ENCODE measurements at regions not wholly inside any gene's neighbourhood (a gene's known extent, or its start where the extent isn't known, plus 50 kb on each side); places are given as distances from the start of the nearest gene placed in this dataset.
"Not testable (repeated sequence)": the region's sequence is repeated elsewhere in the genome, so short reads cannot be mapped to it uniquely, and the experiment has no call there.

DNA sequence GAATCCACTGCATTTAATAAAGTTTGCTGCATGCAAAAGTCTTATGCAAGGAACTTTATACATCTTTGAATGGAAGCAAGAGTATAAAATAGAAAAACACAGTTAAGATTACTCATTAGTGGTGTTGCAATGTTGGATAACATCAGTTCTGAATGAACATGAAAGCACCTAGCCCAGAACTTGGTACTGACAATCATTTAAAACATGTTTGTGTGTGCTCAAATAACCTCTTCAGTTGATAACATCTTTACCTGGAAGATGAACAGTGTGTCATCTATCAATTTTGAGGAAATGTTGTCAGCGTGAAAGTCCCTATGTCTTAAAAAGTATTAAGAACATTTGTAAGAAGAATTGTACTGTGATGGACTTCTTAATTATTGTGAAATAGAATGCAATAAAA, 370.4 kb upstream of the GRAMD2B start:
- peak; percentile 36 for DNase-seq (ENCODE audit: low read depth)

DNA sequence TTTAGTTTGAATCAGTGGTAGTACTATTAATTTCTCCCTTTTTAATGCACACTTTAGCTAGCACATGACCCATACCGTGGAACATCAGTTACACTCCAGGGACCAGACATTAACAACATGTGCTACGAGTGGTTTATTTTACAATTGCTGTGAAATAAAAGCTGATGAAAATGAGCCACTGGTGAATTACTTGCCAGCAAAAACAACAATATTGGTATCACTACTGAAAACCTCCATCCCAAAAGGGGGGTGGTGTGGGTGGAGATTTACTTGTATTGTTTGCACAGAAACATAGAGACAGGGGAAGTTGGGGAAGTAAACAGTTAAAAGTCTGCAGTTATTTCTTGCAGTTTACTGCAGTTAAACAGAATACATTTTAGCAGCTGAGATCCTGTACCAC, 369.6 kb upstream of the GRAMD2B start:
- no peak for DNase-seq (ENCODE audit: low read depth)

DNA sequence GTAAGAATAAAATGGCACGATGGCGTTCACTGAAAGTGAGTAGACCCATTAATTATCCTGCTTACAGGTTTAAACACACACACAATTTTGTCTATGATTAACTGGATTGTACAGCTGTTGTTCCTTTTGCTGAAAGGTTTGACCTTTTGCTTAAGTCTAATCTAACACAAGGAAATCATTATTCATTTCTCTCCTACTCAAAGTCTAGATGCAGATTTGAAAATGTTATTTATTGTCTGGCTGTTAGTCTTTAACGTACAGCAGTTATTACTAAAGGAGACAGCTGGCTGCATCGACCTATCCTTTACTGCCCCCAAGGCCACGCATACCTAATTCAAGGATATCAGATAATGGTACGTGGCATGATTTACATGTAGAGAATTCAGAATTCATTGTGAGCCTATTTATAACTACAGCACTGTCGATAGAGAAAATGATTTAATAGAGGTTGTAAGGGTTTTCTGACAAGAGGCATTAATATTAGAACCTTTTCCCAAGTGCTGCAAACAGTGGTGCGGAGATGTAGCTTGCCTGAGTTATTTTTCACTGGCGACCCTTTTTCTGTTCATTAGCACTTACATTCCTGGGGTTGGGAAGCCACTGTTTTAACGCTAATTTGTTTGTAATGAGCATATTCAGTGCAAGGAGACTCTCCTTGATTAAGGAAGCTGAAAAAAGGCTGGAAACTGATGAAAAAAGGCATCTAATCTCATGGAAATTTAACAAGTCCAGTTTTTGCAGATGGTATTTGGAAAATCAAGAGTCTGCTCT, 368.4 kb upstream of the GRAMD2B start:
- DNase-seq (ENCODE audit: low read depth) = peak; percentile 55

DNA sequence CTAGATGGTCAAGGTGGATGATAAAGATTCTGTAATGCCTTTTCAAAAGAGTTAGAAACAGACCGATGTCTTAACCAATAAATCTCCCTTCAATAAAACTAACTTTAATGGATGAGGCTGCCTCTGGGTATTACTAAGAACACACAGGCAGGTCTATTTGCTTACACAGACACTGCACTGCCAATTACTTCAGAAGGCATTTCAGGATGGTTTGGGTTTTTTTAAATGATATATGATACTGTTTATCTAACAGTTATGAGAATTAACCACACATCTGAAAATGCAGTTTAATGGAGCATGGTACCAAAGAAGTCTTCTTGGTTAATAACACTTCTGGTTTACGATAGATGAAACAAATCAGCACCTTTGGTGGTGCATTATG, 367.9 kb upstream of the GRAMD2B start:
- DNase-seq (ENCODE audit: low read depth) = peak; percentile 13

DNA sequence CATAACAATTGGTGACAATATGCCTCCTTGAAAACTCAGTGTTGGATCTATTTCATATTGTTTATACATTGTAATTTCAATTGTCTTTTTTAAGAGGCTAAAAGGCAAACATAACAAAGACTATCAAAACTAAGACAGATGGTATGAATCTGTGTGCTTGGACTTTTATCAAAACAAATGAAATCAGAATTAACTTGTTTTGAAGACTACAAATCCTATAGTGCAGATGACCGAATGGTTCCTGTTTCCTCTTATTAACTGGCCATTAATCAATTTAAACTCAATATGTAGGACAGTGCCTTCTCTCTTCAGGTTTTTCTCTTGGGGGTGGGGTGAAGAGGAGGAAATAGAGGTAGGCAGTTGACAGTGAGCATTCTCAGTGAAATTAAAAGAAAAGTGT, 366.9 kb upstream of the GRAMD2B start:
- DNase-seq (ENCODE audit: low read depth) = no peak

DNA sequence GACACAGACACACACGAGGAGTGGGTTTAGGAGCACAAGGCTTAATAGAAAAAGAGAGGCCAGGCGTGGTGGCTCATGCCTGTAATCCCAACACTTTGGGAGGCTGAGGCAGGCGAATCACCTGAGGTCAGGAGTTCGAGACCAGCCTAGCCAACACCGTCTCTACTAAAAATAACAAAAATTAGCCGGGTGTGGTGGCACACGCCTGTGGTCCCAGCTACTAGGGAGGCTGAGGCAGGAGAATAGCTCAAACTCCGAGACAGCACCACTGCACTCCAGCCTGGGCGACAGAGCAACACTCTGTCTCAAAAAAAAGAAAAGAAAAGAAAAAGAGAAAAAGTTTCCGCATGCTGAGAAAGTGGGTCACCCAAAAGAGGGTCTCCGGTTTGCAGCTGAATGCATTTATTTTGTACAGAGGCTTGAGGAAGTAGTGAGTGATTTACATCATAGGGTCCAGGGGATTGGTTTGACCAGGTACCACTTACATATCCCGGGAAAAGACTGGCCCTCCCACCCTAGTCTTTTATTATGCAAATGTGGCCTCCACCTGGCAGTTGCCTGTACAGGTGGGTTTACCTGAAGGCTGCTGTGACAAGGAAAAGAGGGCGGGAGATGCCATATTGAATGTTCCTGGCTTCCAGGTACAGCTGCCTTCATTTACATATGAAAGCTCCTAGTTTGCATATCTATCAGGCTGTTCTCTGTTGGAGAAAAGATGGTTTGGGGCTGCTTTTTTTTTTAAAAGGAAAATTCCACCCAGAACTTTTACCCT, 366.2 kb upstream of the GRAMD2B start:
- DNase-seq (ENCODE audit: low read depth) = no peak

DNA sequence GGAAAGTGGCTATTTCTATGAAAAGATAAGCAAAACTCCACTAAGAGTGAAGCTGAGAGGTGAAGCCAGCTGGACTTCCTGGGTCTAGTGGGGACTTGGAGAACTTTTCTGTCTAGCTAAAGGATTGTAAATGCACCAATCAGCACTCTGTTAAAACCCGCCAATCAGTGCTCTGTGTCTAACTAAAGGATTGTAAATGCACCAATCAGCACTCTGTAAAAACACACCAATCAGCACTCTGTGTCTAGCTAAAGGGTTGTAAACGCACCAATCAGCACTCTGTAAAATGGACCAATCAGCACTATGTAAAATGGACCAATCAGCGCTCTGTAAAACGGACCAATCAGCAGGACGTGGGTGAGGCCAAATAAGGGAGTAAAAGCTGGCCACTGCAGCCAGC, 364.8 kb upstream of the GRAMD2B start:
- DNase-seq (ENCODE audit: low read depth) = not testable (repeated sequence)

DNA sequence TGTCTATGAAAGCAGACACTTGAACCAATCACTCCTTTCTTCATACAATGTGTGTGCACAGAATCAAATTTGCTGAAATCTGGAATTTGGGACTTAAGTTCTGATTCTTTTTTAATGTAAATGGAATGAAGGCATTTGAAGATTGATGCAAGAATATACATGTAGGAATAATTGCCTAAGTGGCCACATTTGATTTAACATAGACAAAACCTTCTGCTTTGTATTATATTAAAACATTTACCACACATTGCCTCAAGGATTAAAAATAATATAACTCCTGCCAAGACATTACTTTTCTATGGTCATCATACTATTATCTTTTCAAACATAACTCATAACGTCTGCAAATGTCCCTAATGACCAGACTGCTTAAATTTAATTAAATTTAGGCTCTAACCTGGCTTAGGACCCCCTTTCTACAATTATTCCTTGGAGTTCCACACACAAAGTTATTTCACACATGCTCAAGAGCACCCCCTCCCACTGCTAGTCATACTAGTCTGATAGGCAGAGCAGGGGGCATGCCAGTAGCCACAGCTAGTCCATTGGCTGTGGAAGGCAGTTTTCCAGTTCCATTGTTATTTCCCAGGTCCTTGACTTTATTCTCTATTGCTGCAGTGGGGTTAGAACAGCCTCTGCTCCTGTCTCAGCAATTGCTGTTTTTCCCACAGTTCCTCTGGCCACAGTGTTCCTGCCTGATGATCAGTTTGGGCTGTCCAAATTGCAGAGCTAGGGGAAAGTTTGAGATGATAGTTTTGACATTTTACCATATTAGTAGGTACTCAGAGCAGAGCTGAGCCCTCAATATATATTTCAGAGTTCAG, 360.6 kb upstream of the GRAMD2B start:
- DNase-seq (ENCODE audit: low read depth) = no peak

DNA sequence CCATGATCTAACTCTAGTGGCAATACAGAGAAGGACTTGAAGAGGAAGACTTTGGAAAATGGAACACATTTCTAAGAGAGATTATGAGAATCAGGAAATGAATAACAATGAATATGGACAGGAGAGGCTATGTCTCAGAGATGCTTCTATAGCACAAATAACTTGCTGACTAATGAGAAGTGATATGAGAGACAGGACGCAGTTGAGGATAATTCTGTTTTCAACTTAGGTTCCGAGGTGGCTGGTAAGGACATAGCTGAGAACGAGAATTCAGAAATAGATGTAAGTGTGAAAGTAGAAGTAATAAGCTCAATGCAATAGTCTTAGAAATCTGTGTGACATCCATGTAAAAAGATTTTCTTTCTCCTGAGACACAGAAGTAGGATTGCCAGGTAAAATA, 358.1 kb upstream of the GRAMD2B start:
- DNase-seq (ENCODE audit: low read depth) = no peak

DNA sequence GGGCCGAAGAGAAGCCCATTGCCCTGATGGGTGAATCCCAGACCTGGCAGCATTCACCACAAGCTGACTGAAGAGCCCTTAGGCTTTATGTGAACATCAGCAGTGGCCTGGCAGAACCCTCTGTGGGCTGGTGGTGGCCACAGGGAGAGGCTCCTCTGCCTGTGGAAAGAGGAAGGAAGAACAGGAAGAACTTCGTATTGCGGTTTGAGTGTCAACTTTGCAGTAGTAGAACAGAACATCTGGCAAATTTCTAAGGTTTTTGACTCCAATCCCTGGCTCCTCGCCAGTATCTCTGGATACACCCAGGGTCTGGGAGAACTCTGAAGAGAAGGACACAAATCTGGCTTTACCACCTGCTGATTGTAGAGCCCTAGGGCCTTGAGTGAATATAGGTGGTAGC, 356.4 kb upstream of the GRAMD2B start:
- DNase-seq (ENCODE audit: low read depth) = no peak

DNA sequence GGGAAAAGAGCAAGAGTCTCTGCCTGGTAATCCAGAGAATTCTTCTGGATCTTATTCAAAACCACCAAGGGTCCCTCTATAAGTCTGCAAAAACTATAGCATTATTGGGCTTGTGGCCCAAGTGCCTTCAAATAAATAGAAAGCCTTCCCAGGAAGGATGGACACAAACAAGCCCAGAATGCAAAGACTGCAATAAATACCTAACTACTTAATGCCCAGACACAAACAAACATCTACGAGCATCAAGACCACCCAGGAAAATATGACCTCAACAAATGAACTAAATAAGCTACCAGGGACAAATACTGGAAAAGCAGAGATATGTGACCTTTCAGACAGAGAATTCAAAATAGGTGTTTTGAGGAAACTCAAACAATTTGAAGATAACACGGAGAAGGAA, 355.8 kb upstream of the GRAMD2B start:
- DNase-seq (ENCODE audit: low read depth) = no peak

DNA sequence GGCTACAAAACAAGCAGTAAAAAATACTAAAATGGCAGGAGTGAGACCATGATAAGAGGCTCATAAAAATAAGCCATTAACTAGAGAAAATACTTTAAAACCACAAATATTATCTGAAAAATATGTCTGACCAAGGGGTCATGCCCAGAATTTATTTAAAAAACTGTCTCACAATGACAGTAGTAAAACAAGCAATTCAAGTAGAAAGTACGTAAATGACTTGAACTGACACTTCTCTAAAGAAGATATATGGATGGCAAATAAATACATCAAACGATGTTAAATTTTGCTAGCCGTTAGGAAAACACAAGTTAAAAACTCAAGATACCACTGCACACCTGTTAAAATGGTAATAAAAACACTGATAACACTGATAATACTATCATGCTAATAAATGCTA, 353.9 kb upstream of the GRAMD2B start:
- DNase-seq (ENCODE audit: low read depth) = no peak

DNA sequence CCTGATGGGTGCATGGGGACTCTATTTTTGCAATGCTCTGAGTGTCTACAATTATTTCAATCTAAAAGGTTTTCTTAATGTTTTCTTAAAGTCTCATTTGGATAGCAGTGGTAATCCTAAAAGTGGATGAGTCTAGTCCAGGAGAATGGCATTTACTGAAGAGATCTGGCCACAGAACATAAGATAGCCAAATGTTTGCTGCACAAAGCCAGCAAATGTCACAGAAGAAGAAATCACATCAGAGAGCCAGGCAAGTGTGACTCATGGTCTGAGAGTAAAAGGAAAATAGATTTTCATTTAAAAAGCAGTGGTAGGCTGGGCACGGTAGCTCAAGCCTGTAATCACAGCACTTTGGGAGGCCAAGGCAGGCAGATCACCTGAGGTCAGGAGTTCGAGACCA, 352.7 kb upstream of the GRAMD2B start:
- peak; percentile 19 for DNase-seq (ENCODE audit: low read depth)

DNA sequence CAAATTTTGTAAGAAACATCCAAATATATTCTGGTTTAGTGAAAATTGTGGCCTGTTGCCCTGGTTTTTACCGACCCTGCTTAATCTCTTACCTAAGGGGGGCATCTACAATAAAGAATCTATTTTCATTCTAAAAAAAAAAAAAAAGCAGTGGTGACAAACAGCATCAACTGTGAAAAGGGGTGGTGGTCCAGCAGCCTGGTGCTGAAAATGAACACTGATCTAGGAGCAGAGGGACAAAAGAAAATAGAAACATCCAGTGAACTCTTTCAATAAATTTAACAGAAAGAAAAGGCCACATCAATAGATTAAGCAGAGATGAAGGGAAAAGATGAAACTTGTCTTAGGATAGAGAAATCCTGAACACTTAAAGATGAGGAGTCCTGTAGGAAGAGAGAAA, 348.7 kb upstream of the GRAMD2B start:
- no peak for DNase-seq (ENCODE audit: low read depth)

DNA sequence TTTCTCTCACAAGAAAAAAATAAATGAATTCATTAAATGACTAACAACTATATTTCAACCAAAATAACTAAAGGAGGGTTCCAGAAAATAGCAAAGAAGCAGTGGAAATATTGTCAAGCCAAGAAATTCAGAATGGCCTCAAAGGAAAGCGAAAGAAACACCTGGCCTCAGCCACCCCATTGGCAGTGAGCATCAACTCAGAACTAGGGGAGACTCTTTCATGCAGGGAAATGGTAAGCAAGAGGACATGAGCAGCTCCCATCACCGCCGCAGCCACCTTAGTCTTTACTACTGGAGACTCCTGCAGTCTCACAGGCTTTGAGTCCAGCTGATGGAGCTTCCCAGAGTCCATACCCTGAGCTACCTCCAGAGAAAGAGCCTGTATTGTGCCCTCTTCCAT, 343.9 kb upstream of the GRAMD2B start:
- DNase-seq (ENCODE audit: low read depth) = no peak

DNA sequence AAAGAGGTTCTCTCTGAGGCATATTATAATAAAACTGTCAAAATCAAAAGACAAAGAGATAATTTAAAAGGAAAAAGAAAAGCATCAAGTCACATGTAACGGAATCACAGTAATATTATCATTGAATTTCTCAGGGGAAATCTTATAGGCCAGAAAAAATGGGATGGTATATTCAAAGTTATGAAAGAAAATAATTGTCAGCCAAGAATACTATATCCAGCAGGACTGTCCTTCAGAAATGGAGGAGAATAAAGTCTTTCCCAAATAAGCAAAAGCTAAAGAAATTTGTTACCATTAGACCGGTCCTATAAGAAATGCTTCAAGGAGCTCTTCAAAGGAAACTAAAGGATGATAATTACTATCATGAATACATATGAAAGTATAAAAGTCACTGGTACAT, 342.0 kb upstream of the GRAMD2B start:
- DNase-seq (ENCODE audit: low read depth) = no peak

DNA sequence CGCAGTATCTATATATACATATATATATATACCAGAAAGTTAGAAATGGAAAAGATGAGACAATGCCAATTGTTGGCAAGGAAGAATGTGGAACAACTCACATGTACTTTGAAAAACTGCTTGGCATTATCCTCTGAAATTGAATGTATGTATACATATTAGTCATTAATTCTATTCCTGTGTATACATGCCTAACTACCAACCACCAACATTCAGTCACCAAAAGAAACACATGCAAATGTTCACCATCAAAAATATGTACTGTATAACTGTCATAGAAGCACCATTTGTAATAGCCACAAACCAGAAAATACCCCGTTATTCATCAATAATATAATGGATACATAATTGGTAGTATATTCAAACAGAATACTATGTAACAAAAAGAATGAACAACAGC, 330.2 kb upstream of the GRAMD2B start:
- DNase-seq (ENCODE audit: low read depth) = no peak

DNA sequence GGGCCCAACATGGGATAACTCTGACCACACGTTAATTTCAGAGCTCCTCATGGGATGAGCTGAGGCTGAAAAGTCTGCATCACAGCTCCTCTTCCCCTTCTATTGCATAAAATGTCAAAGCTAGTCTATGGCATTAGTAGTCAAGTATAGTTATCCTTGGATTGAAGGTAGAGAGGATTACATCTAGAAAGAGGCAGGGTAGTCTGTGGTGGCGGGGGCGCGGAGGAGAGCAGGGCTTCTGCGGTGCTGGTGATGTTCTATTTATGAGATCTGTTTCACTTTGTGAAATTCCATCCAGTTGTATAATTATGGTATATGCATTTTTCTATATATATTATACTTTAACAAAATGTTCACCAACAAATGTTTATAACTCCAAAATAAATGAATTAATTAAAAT, 329.5 kb upstream of the GRAMD2B start:
- DNase-seq (ENCODE audit: low read depth) = no peak

DNA sequence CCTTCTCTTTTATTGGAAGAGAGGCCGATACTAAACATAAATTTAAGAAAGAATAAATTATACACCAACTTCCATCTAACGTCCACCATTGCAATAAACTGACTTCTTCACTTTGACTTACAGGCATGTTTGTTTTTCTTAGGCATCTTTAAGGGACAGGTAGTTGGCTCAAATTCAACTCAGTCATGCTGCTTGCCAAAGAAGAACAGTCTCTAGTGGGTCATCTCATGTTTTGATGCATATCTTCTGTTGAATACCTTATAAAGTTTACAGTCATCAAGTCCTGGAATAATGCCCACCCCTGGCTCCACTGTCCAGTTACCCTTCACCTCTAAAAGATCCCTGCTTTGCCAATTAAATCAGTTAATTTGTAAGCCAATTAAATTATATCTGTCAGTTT, 328.2 kb upstream of the GRAMD2B start:
- no peak for DNase-seq (ENCODE audit: low read depth)

DNA sequence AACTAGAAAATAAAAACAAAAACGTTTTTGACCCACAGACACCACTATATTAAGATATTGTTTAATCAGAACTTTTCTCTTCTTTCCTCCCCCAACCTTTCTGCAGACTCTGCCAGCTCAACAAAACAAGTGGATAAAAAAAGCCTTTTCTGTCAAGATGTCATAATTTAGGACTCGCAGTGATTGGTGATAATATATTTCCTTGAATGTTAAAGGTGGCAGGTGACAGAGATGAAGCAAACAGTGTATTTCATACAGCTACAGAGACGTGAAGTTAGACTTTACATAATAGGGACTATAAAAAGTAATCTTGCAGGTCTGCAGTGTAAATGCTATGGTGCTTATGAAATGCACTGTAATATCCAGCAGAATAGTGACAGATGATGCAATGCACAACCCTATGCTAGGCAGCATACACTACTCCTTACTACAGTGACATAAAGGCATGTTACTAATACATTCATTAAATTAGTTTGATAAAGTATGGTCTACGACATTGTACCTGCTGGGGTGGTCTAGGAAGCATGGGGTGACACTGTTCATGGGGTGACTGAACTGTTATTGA, 326.7 kb upstream of the GRAMD2B start:
- DNase-seq (ENCODE audit: low read depth) = no peak

DNA sequence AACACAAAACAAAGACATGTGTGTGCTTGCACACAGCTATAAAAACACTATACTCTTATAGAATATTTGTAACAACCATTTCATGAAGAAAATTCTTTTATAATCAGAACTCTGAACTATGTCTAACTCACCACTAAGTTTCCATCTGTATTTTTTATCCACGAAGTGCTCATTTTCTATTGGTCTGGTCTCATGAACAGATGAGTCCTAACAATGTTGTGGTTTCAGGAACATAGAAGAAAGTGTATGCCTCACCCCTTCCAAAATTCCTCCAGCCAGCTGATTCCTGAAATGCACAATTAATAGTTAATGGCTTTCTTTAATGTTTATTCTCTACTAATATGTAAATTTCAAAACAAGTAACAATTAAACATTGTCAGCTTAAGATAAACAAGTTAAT, 325.3 kb upstream of the GRAMD2B start:
- DNase-seq (ENCODE audit: low read depth) = no peak

DNA sequence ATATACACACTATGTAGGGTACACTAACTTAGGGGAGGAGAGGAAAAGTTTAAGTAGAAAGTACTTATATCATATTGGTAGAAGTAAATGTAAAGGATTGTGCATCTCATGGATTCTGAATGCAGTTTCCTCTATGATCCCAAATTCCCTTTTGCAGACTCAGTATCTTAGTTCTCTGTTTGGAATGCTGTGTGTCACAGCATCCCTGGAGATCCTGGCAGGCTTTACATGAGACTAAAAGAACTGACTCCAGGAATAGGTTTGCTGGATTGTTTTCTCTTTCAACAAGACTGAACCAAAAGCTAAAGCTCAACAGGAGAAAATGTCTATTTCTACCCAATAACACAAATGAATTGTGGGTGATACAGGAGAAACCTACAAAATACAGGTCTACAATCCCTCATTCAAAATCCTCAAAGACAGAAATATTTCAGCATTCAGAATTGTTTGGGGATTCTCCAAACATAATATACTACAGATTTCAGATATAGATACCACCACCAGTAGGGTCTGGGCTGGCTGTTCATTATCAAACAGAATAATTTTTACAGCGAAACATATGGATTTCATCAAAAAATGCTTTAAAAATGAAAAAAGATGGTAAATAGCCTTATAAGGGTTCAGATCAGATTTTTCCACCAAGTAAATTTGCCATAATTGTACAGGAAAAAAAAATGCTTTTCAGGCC, 324.7 kb upstream of the GRAMD2B start:
- no peak for DNase-seq (ENCODE audit: low read depth)

Measured in amniotic epithelial cell (primary cell).